SH-SY5Y (cell line): ENCODE measurements at regions not wholly inside any gene's neighbourhood (a gene's known extent, or its start where the extent isn't known, plus 50 kb on each side); places are given as distances from the start of the nearest gene placed in this dataset.

Experiments used
- GATA2 ChIP-seq: IDR thresholded peaks from 2 replicates; pipeline ENCODE4 v1.6.1; 2011; ENCODE audit warnings: mild to moderate bottlenecking, low read depth, low read length
- GATA3 ChIP-seq: IDR thresholded peaks from 2 replicates; pipeline ENCODE4 v1.6.1; 2011; ENCODE audit warnings: low read depth, mild to moderate bottlenecking, low read length, moderate library complexity

GRCh38 chr10:31620226-31621151, 301.5 kb downstream of the ZEB1 start:
- TF ChIP-seq GATA3, result no peak
- TF ChIP-seq GATA2, result no peak

- TF ChIP-seq GATA2 (no peak), GATA3 (no peak)
Measured at GRCh38 chr10:31619531-31620061, 300.6 kb downstream of the ZEB1 start.

- TF ChIP-seq GATA3 (no peak), GATA2 (no peak)
Measured at GRCh38 chr10:31618541-31619291, 299.7 kb downstream of the ZEB1 start.

GRCh38 chr10:31617757-31618156, 298.7 kb downstream of the ZEB1 start:
- TF ChIP-seq GATA2 (no peak), GATA3 (no peak)

- TF ChIP-seq GATA2 (no peak), GATA3 (no peak)
Measured at GRCh38 chr10:31617133-31617532, 298.1 kb downstream of the ZEB1 start.

GRCh38 chr10:31615129-31615528, 296.1 kb downstream of the ZEB1 start:
- no peak for TF ChIP-seq GATA2
- TF ChIP-seq GATA3, result no peak

GRCh38 chr10:31614611-31615010, 295.6 kb downstream of the ZEB1 start:
- TF ChIP-seq GATA2, result no peak
- no peak for TF ChIP-seq GATA3

- no peak for TF ChIP-seq GATA3
- TF ChIP-seq GATA2, result no peak
Measured at GRCh38 chr10:31612082-31612481, 293.1 kb downstream of the ZEB1 start.

- no peak for TF ChIP-seq GATA3
- TF ChIP-seq GATA2, result no peak
Measured at GRCh38 chr10:31611161-31611560, 292.1 kb downstream of the ZEB1 start.

- TF ChIP-seq GATA3, result no peak
Measured at GRCh38 chr10:31607481-31607880, 288.5 kb downstream of the ZEB1 start.

GRCh38 chr10:31606841-31607240, 287.8 kb downstream of the ZEB1 start:
- TF ChIP-seq GATA3 (no peak), GATA2 (no peak)

- TF ChIP-seq GATA3 (no peak), GATA2 (no peak)
Measured at GRCh38 chr10:31605861-31606525, 287.0 kb downstream of the ZEB1 start.

GRCh38 chr10:31605426-31605825, 286.4 kb downstream of the ZEB1 start:
- TF ChIP-seq GATA2 (no peak), GATA3 (no peak)

- TF ChIP-seq GATA3, result no peak
- no peak for TF ChIP-seq GATA2
Measured at GRCh38 chr10:31604646-31605170, 285.7 kb downstream of the ZEB1 start.

- TF ChIP-seq GATA3, result no peak
- TF ChIP-seq GATA2, result no peak
Measured at GRCh38 chr10:31604096-31604495, 285.1 kb downstream of the ZEB1 start.
